Colonic mucosa (tissue), 4 donors: ENCODE measurements at regions not wholly inside any gene's neighbourhood (a gene's known extent, or its start where the extent isn't known, plus 50 kb on each side); places are given as distances from the start of the nearest gene placed in this dataset.

Experiments used
- DNase-seq: peaks from one replicate; pipeline ENCODE4 v3.0.0-alpha.2; 2020
- H3K27ac ChIP-seq: fragments of 200-600 bp; one replicate; pipeline ENCODE4 v1.8.0; 2021
- H3K27me3 ChIP-seq: fragments of 200-600 bp; one replicate; pipeline ENCODE4 v1.8.0; 2021
- H3K36me3 ChIP-seq: fragments of 200-600 bp; one replicate; pipeline ENCODE4 v1.8.0; 2021
- H3K4me1 ChIP-seq: fragments of 200-600 bp; one replicate; pipeline ENCODE4 v1.8.0; 2021; ENCODE audit warnings: mild to moderate bottlenecking
- H3K4me3 ChIP-seq: fragments of 200-600 bp; one replicate; pipeline ENCODE4 v1.8.0; 2021
- H3K9ac ChIP-seq, 2 donors: one replicate each; pipeline ENCODE4 v1.7.0; 2013; ENCODE audit warnings: control low read depth in 2 of 2, low read depth in 2 of 2, low read length in 2 of 2
- H3K9me3 ChIP-seq: fragments of 200-600 bp; one replicate; pipeline ENCODE4 v1.8.0; 2021
- CTCF ChIP-seq: fragments of 200-600 bp; IDR thresholded peaks from one replicate; pipeline ENCODE4 v1.8.0; 2022; ENCODE audit warnings: antibody characterized with exemption, mild to moderate bottlenecking
- intact Hi-C: fragments of 100-400 bp; cut with DNase I; formaldehyde crosslinking; loops from one replicate; pipeline ENCODE4 v1.14.1; 2022
- donor health status: healthy.
- donor health status: DM: no; HTN: no; CAD: no.
- donor health status: DM: no; HTN: no; CAD: no.

- Histone ChIP-seq H3K4me1 (no peaks in the 10 kb centered on the region), H3K4me3 (no peak overlapping the region), H3K9ac (no peak overlapping the region), H3K27me3 (no peaks in the 10 kb centered on the region), H3K9me3 (no peaks in the 10 kb centered on the region), H3K36me3 (no peaks in the 10 kb centered on the region), H3K27ac (no peak overlapping the region)
- intact Hi-C loops = no loop called here
- no peak for TF ChIP-seq CTCF
- DNase-seq = no peak
These were observed 321.3 kb upstream of the TFPI start for GRCh38 chr2:187875261-187876141.

GRCh38 chr2:187876554-187876953, 322.3 kb upstream of the TFPI start:
- Histone ChIP-seq H3K27ac (no peak overlapping the region), H3K9ac (no peak overlapping the region), H3K4me1 (no peaks in the 10 kb centered on the region), H3K27me3 (no peaks in the 10 kb centered on the region), H3K9me3 (no peaks in the 10 kb centered on the region), H3K36me3 (no peaks in the 10 kb centered on the region), H3K4me3 (no peak overlapping the region)
- intact Hi-C loops = no loop called here
- DNase-seq = no peak
- TF ChIP-seq CTCF = no peak

- H3K9ac ChIP-seq = no peak overlapping the region
- intact Hi-C loops = no loop called here
- H3K27ac ChIP-seq = no peak overlapping the region
- H3K9me3 ChIP-seq = no peaks in the 10 kb centered on the region
- TF ChIP-seq CTCF = no peak
- no peaks in the 10 kb centered on the region for H3K36me3 ChIP-seq
- H3K4me1 ChIP-seq = no peaks in the 10 kb centered on the region
- H3K4me3 ChIP-seq = no peak overlapping the region
- no peak for DNase-seq
- H3K27me3 ChIP-seq = no peaks in the 10 kb centered on the region
These were observed 323.2 kb upstream of the TFPI start for GRCh38 chr2:187877391-187877790.

- H3K27me3 ChIP-seq = no peaks in the 10 kb centered on the region
- no peak overlapping the region for H3K9ac ChIP-seq
- no peak overlapping the region for H3K27ac ChIP-seq
- H3K4me1 ChIP-seq = no peaks in the 10 kb centered on the region
- DNase-seq = no peak
- no peak overlapping the region for H3K4me3 ChIP-seq
- H3K36me3 ChIP-seq = no peaks in the 10 kb centered on the region
- intact Hi-C loops = no loop called here
- TF ChIP-seq CTCF = no peak
- H3K9me3 ChIP-seq = no peaks in the 10 kb centered on the region
These were observed 323.9 kb upstream of the TFPI start for GRCh38 chr2:187878112-187878511.

GRCh38 chr2:187879491-187879890, 325.3 kb upstream of the TFPI start:
- no peaks in the 10 kb centered on the region for H3K9me3 ChIP-seq
- H3K4me1 ChIP-seq = no peaks in the 10 kb centered on the region
- intact Hi-C loops = no loop called here
- no peak for TF ChIP-seq CTCF
- DNase-seq = no peak
- H3K27ac ChIP-seq = no peak overlapping the region
- H3K4me3 ChIP-seq = no peak overlapping the region
- no peaks in the 10 kb centered on the region for H3K27me3 ChIP-seq
- no peak overlapping the region for H3K9ac ChIP-seq
- no peaks in the 10 kb centered on the region for H3K36me3 ChIP-seq
